ENCODE measurements at regions not wholly inside any gene's neighbourhood (a gene's known extent, or its start where the extent isn't known, plus 50 kb on each side); places are given as distances from the start of the nearest gene placed in this dataset.

GRCh38 chr2:105617631-105618350 lies 126.9 kb upstream of the NCK2 start:
- DNase-seq, result no peak

- DNase-seq, result no peak
Observed at GRCh38 chr2:105615305-105615704, 129.4 kb upstream of the NCK2 start.

GRCh38 chr2:105611811-105612424 lies 132.8 kb upstream of the NCK2 start:
- DNase-seq, result no peak

GRCh38 chr2:105611333-105611637 lies 133.4 kb upstream of the NCK2 start:
- no peak for DNase-seq

GRCh38 chr2:105610576-105611332 lies 134.0 kb upstream of the NCK2 start:
- DNase-seq, result no peak

GRCh38 chr2:105609746-105610402 lies 134.8 kb upstream of the NCK2 start:
- no peak for DNase-seq

GRCh38 chr2:105607920-105608504 lies 136.7 kb upstream of the NCK2 start:
- no peak for DNase-seq

GRCh38 chr2:105606081-105606480 lies 138.6 kb upstream of the NCK2 start:
- no peak for DNase-seq

GRCh38 chr2:105604938-105605337 lies 139.8 kb upstream of the NCK2 start:
- DNase-seq, result no peak

GRCh38 chr2:105600949-105601794 lies 143.5 kb upstream of the NCK2 start:
- DNase-seq, result no peak

GRCh38 chr2:105600602-105600948 lies 144.1 kb upstream of the NCK2 start:
- no peak for DNase-seq

- no peak for DNase-seq
Observed at GRCh38 chr2:105600037-105600442, 144.7 kb upstream of the NCK2 start.

GRCh38 chr2:105598829-105599698 lies 145.6 kb upstream of the NCK2 start:
- DNase-seq, result no peak

GRCh38 chr2:105597806-105598803 lies 146.6 kb upstream of the NCK2 start:
- DNase-seq, result no peak

GRCh38 chr2:105597011-105597805 lies 147.5 kb upstream of the NCK2 start:
- no peak for DNase-seq

- no peak for DNase-seq
Observed at GRCh38 chr2:105596411-105596921, 148.2 kb upstream of the NCK2 start.

GRCh38 chr2:105595536-105595935 lies 149.2 kb upstream of the NCK2 start:
- DNase-seq, result no peak

- no peak for DNase-seq
Observed at GRCh38 chr2:105593221-105593967, 151.3 kb upstream of the NCK2 start.

Data from suppressor macrophage (primary cell).